ENCODE measurements at regions not wholly inside any gene's neighbourhood (a gene's known extent, or its start where the extent isn't known, plus 50 kb on each side); places are given as distances from the start of the nearest gene placed in this dataset.

GRCh38 chrX:118167361-118167760 is 50.8 kb upstream of the KLHL13 start:
- Histone ChIP-seq H3K9me3 (ENCODE audit: control insufficient read depth, insufficient read depth, low read length) (no peaks in the 10 kb centered on the region), H3K36me3 (ENCODE audit: control insufficient read depth, insufficient read depth, low read length) (no peaks in the 10 kb centered on the region), H3K27me3 (ENCODE audit: control insufficient read depth, insufficient read depth, low read length) (no peaks in the 10 kb centered on the region; the same call in 1 of the 2 replicates), H3K4me1 (ENCODE audit: control insufficient read depth, insufficient read depth, low read length) (no peaks in the 10 kb centered on the region), H3K4me3 (ENCODE audit: low read depth, low read length) (no peak overlapping the region), H3K27ac (ENCODE audit: low read depth, low read length) (no peak overlapping the region), H3K9ac (ENCODE audit: low read depth, low read length) (no peak overlapping the region)

GRCh38 chrX:118171356-118171755 is 54.7 kb upstream of the KLHL13 start:
- no peaks in the 10 kb centered on the region; the same call in 1 of the 2 replicates for H3K27me3 ChIP-seq (ENCODE audit: control insufficient read depth, insufficient read depth, low read length)
- H3K36me3 ChIP-seq (ENCODE audit: control insufficient read depth, insufficient read depth, low read length): no peaks in the 10 kb centered on the region
- H3K9me3 ChIP-seq (ENCODE audit: control insufficient read depth, insufficient read depth, low read length): no peaks in the 10 kb centered on the region
- no peak overlapping the region for H3K27ac ChIP-seq (ENCODE audit: low read depth, low read length)
- no peak overlapping the region for H3K4me3 ChIP-seq (ENCODE audit: low read depth, low read length)
- H3K4me1 ChIP-seq (ENCODE audit: control insufficient read depth, insufficient read depth, low read length): no peaks in the 10 kb centered on the region
- no peak overlapping the region for H3K9ac ChIP-seq (ENCODE audit: low read depth, low read length)

GRCh38 chrX:118174516-118175098 is 58.0 kb upstream of the KLHL13 start:
- no peaks in the 10 kb centered on the region for H3K36me3 ChIP-seq (ENCODE audit: control insufficient read depth, insufficient read depth, low read length)
- no peak overlapping the region for H3K27ac ChIP-seq (ENCODE audit: low read depth, low read length)
- H3K27me3 ChIP-seq (ENCODE audit: control insufficient read depth, insufficient read depth, low read length): no peaks in the 10 kb centered on the region
- H3K4me3 ChIP-seq (ENCODE audit: low read depth, low read length): no peak overlapping the region
- H3K4me1 ChIP-seq (ENCODE audit: control insufficient read depth, insufficient read depth, low read length): peaks cover 17% of the 10 kb centered on the region
- H3K9me3 ChIP-seq (ENCODE audit: control insufficient read depth, insufficient read depth, low read length): no peaks in the 10 kb centered on the region
- H3K9ac ChIP-seq (ENCODE audit: low read depth, low read length): no peak overlapping the region

- Histone ChIP-seq H3K27me3 (ENCODE audit: control insufficient read depth, insufficient read depth, low read length) (no peaks in the 10 kb centered on the region), H3K4me3 (ENCODE audit: low read depth, low read length) (no peak overlapping the region), H3K36me3 (ENCODE audit: control insufficient read depth, insufficient read depth, low read length) (no peaks in the 10 kb centered on the region), H3K9me3 (ENCODE audit: control insufficient read depth, insufficient read depth, low read length) (no peaks in the 10 kb centered on the region), H3K9ac (ENCODE audit: low read depth, low read length) (no peak overlapping the region), H3K4me1 (ENCODE audit: control insufficient read depth, insufficient read depth, low read length) (peaks cover 31% of the 10 kb centered on the region), H3K27ac (ENCODE audit: low read depth, low read length) (no peak overlapping the region)
Observed at GRCh38 chrX:118177708-118178107, 61.1 kb upstream of the KLHL13 start.

GRCh38 chrX:118178450-118178849 is 61.8 kb upstream of the KLHL13 start:
- H3K4me1 ChIP-seq (ENCODE audit: control insufficient read depth, insufficient read depth, low read length): peaks cover 34% of the 10 kb centered on the region
- no peak overlapping the region for H3K9ac ChIP-seq (ENCODE audit: low read depth, low read length)
- no peaks in the 10 kb centered on the region for H3K36me3 ChIP-seq (ENCODE audit: control insufficient read depth, insufficient read depth, low read length)
- no peak overlapping the region for H3K27ac ChIP-seq (ENCODE audit: low read depth, low read length)
- no peaks in the 10 kb centered on the region for H3K9me3 ChIP-seq (ENCODE audit: control insufficient read depth, insufficient read depth, low read length)
- H3K27me3 ChIP-seq (ENCODE audit: control insufficient read depth, insufficient read depth, low read length): no peaks in the 10 kb centered on the region
- H3K4me3 ChIP-seq (ENCODE audit: low read depth, low read length): no peak overlapping the region

GRCh38 chrX:118179161-118179560 is 62.6 kb upstream of the KLHL13 start:
- 0 out of 2 replicates have a peak overlapping the region, but pooled peaks have one; percentile 16 for H3K4me3 ChIP-seq (ENCODE audit: low read depth, low read length)
- no peaks in the 10 kb centered on the region for H3K27me3 ChIP-seq (ENCODE audit: control insufficient read depth, insufficient read depth, low read length)
- H3K27ac ChIP-seq (ENCODE audit: low read depth, low read length): no peak overlapping the region
- no peaks in the 10 kb centered on the region for H3K9me3 ChIP-seq (ENCODE audit: control insufficient read depth, insufficient read depth, low read length)
- H3K9ac ChIP-seq (ENCODE audit: low read depth, low read length): no peak overlapping the region
- no peaks in the 10 kb centered on the region for H3K36me3 ChIP-seq (ENCODE audit: control insufficient read depth, insufficient read depth, low read length)
- H3K4me1 ChIP-seq (ENCODE audit: control insufficient read depth, insufficient read depth, low read length): peaks cover 34% of the 10 kb centered on the region

- no peaks in the 10 kb centered on the region for H3K9me3 ChIP-seq (ENCODE audit: control insufficient read depth, insufficient read depth, low read length)
- H3K36me3 ChIP-seq (ENCODE audit: control insufficient read depth, insufficient read depth, low read length): no peaks in the 10 kb centered on the region
- peaks cover 34% of the 10 kb centered on the region for H3K4me1 ChIP-seq (ENCODE audit: control insufficient read depth, insufficient read depth, low read length)
- H3K27me3 ChIP-seq (ENCODE audit: control insufficient read depth, insufficient read depth, low read length): no peaks in the 10 kb centered on the region
- no peak overlapping the region for H3K27ac ChIP-seq (ENCODE audit: low read depth, low read length)
- no peak overlapping the region for H3K9ac ChIP-seq (ENCODE audit: low read depth, low read length)
- no peak overlapping the region for H3K4me3 ChIP-seq (ENCODE audit: low read depth, low read length)
Observed at GRCh38 chrX:118179718-118180117, 63.1 kb upstream of the KLHL13 start.

GRCh38 chrX:118181030-118181429 is 64.4 kb upstream of the KLHL13 start:
- H3K27ac ChIP-seq (ENCODE audit: low read depth, low read length): no peak overlapping the region
- no peaks in the 10 kb centered on the region for H3K36me3 ChIP-seq (ENCODE audit: control insufficient read depth, insufficient read depth, low read length)
- H3K4me3 ChIP-seq (ENCODE audit: low read depth, low read length): no peak overlapping the region
- no peak overlapping the region for H3K9ac ChIP-seq (ENCODE audit: low read depth, low read length)
- H3K9me3 ChIP-seq (ENCODE audit: control insufficient read depth, insufficient read depth, low read length): no peaks in the 10 kb centered on the region
- peaks cover 34% of the 10 kb centered on the region for H3K4me1 ChIP-seq (ENCODE audit: control insufficient read depth, insufficient read depth, low read length)
- no peaks in the 10 kb centered on the region for H3K27me3 ChIP-seq (ENCODE audit: control insufficient read depth, insufficient read depth, low read length)

GRCh38 chrX:118182025-118182424 is 65.4 kb upstream of the KLHL13 start:
- H3K36me3 ChIP-seq (ENCODE audit: control insufficient read depth, insufficient read depth, low read length): no peaks in the 10 kb centered on the region
- H3K4me3 ChIP-seq (ENCODE audit: low read depth, low read length): no peak overlapping the region
- peaks cover 34% of the 10 kb centered on the region for H3K4me1 ChIP-seq (ENCODE audit: control insufficient read depth, insufficient read depth, low read length)
- H3K27ac ChIP-seq (ENCODE audit: low read depth, low read length): no peak overlapping the region
- no peaks in the 10 kb centered on the region for H3K27me3 ChIP-seq (ENCODE audit: control insufficient read depth, insufficient read depth, low read length)
- no peaks in the 10 kb centered on the region for H3K9me3 ChIP-seq (ENCODE audit: control insufficient read depth, insufficient read depth, low read length)
- no peak overlapping the region for H3K9ac ChIP-seq (ENCODE audit: low read depth, low read length)

- H3K4me3 ChIP-seq (ENCODE audit: low read depth, low read length): no peak overlapping the region
- H3K27ac ChIP-seq (ENCODE audit: low read depth, low read length): no peak overlapping the region
- no peak overlapping the region for H3K9ac ChIP-seq (ENCODE audit: low read depth, low read length)
Observed at GRCh38 chrX:118182681-118183080, 66.1 kb upstream of the KLHL13 start.

GRCh38 chrX:118183606-118184005 is 67.0 kb upstream of the KLHL13 start:
- H3K27me3 ChIP-seq (ENCODE audit: control insufficient read depth, insufficient read depth, low read length): no peaks in the 10 kb centered on the region
- no peak overlapping the region for H3K27ac ChIP-seq (ENCODE audit: low read depth, low read length)
- H3K36me3 ChIP-seq (ENCODE audit: control insufficient read depth, insufficient read depth, low read length): no peaks in the 10 kb centered on the region
- H3K4me3 ChIP-seq (ENCODE audit: low read depth, low read length): no peak overlapping the region
- H3K9me3 ChIP-seq (ENCODE audit: control insufficient read depth, insufficient read depth, low read length): no peaks in the 10 kb centered on the region
- H3K9ac ChIP-seq (ENCODE audit: low read depth, low read length): no peak overlapping the region
- peaks cover 27% of the 10 kb centered on the region for H3K4me1 ChIP-seq (ENCODE audit: control insufficient read depth, insufficient read depth, low read length)

More at GRCh38 chrX:118182681-118183080, 66.1 kb upstream of the KLHL13 start:
- Histone ChIP-seq H3K36me3 (ENCODE audit: control insufficient read depth, insufficient read depth, low read length) (no peaks in the 10 kb centered on the region), H3K27me3 (ENCODE audit: control insufficient read depth, insufficient read depth, low read length) (no peaks in the 10 kb centered on the region), H3K9me3 (ENCODE audit: control insufficient read depth, insufficient read depth, low read length) (no peaks in the 10 kb centered on the region), H3K4me1 (ENCODE audit: control insufficient read depth, insufficient read depth, low read length) (peaks cover 34% of the 10 kb centered on the region)

Measured in HUES48 (cell line).